PFSK-1 (cell line): ENCODE measurements at regions not wholly inside any gene's neighbourhood (a gene's known extent, or its start where the extent isn't known, plus 50 kb on each side); places are given as distances from the start of the nearest gene placed in this dataset.

ENCODE experiments used
- FOXP2 ChIP-seq: optimal IDR thresholded peaks from 2 replicates; pipeline ENCODE3; 2011; ENCODE audit warnings: borderline replicate concordance, control low read depth, inconsistent platforms; ENCODE audit not compliant: insufficient read depth; ENCODE audit errors: extremely low read length, extremely low read depth
- POLR2AphosphoS5 ChIP-seq: IDR thresholded peaks from 2 replicates; pipeline ENCODE4 v1.6.1; 2012; ENCODE audit warnings: low read depth, mild to moderate bottlenecking, control low read depth, low read length, moderate library complexity
- SIN3A ChIP-seq: IDR thresholded peaks from 2 replicates; pipeline ENCODE4 v1.6.1; 2012; ENCODE audit warnings: mild to moderate bottlenecking, low read length, moderate library complexity, borderline replicate concordance; ENCODE audit not compliant: insufficient read depth
- TAF1 ChIP-seq: IDR thresholded peaks from 2 replicates; pipeline ENCODE4 v1.6.1; 2012; ENCODE audit warnings: low read length, control low read depth, borderline replicate concordance; ENCODE audit not compliant: insufficient read depth
- TF ChIP-seq, protein P1 (sequence below), 2 experiments: IDR thresholded peaks; 2 replicates each; pipeline versions ENCODE4 v1.6.1 to v1.8.0; 2011 to 2012; ENCODE audit warnings: low read depth in 2 of 2, low read length in 2 of 2, control low read depth in 1 of 2, inconsistent platforms in 1 of 2, mild to moderate bottlenecking in 1 of 2, moderate library complexity in 1 of 2; ENCODE audit not compliant: insufficient read depth in 1 of 2

GRCh38 chr7:16091701-16092310 is 329.5 kb downstream of the CRPPA start:
- TF ChIP-seq, protein P1, sequence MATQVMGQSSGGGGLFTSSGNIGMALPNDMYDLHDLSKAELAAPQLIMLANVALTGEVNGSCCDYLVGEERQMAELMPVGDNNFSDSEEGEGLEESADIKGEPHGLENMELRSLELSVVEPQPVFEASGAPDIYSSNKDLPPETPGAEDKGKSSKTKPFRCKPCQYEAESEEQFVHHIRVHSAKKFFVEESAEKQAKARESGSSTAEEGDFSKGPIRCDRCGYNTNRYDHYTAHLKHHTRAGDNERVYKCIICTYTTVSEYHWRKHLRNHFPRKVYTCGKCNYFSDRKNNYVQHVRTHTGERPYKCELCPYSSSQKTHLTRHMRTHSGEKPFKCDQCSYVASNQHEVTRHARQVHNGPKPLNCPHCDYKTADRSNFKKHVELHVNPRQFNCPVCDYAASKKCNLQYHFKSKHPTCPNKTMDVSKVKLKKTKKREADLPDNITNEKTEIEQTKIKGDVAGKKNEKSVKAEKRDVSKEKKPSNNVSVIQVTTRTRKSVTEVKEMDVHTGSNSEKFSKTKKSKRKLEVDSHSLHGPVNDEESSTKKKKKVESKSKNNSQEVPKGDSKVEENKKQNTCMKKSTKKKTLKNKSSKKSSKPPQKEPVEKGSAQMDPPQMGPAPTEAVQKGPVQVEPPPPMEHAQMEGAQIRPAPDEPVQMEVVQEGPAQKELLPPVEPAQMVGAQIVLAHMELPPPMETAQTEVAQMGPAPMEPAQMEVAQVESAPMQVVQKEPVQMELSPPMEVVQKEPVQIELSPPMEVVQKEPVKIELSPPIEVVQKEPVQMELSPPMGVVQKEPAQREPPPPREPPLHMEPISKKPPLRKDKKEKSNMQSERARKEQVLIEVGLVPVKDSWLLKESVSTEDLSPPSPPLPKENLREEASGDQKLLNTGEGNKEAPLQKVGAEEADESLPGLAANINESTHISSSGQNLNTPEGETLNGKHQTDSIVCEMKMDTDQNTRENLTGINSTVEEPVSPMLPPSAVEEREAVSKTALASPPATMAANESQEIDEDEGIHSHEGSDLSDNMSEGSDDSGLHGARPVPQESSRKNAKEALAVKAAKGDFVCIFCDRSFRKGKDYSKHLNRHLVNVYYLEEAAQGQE (IDR thresholded peaks at IDR 0.05; ENCODE audit: insufficient read depth in 1 of 2, low read depth in 2 of 2, low read length in 2 of 2), result no peak
- TF ChIP-seq TAF1 (no peak), FOXP2 (no peak), POLR2AphosphoS5 (no peak), SIN3A (no peak)

- TF ChIP-seq, protein P1 (IDR thresholded peaks at IDR 0.05; ENCODE audit: insufficient read depth in 1 of 2, low read depth in 2 of 2, low read length in 2 of 2), result no peak
- TF ChIP-seq TAF1 (no peak), SIN3A (no peak), FOXP2 (no peak), POLR2AphosphoS5 (no peak)
Observed at GRCh38 chr7:16089801-16090200, 331.5 kb downstream of the CRPPA start.

DNA sequence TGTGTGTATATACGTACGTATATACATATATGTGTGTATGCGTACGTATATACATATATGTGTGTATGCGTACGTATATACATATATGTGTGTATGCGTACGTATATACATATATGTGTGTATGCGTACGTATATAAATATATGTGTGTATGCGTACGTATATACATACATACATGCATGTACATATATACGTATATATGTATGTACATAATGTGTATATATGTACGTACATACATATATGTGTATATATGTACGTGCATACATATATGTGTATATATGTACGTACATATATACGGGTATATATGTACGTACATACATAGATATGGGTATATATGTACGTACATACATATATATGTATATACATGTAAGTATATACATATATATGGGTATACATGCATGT is 332.1 kb downstream of the CRPPA start:
- TF ChIP-seq, protein P1 (IDR thresholded peaks at IDR 0.05; ENCODE audit: insufficient read depth in 1 of 2, low read depth in 2 of 2, low read length in 2 of 2), result no peak
- TF ChIP-seq POLR2AphosphoS5, result no peak
- no peak for TF ChIP-seq SIN3A
- no peak for TF ChIP-seq TAF1
- no peak for TF ChIP-seq FOXP2

DNA sequence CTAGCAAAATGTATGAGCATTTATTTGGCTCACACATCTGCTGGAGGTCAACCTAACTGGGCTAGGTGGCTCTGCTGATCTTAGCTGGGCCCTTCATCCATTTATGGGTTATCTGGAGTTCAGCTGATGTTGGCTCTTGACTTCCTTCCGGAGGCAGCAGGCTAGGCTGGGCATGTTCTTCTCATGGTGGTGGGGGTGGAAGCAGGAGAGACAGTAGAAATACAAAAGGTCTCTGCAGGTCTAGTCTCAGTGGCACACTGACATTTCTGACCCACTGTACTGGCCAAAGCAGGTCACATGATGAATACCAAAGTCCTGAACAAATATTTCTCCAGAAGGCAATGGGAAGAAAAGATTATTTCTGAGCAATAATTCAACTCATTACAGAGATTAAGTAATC is 334.6 kb downstream of the CRPPA start:
- TF ChIP-seq TAF1 (no peak), SIN3A (no peak), FOXP2 (no peak), POLR2AphosphoS5 (no peak)
- TF ChIP-seq, protein P1 (IDR thresholded peaks at IDR 0.05; ENCODE audit: insufficient read depth in 1 of 2, low read depth in 2 of 2, low read length in 2 of 2), result no peak

DNA sequence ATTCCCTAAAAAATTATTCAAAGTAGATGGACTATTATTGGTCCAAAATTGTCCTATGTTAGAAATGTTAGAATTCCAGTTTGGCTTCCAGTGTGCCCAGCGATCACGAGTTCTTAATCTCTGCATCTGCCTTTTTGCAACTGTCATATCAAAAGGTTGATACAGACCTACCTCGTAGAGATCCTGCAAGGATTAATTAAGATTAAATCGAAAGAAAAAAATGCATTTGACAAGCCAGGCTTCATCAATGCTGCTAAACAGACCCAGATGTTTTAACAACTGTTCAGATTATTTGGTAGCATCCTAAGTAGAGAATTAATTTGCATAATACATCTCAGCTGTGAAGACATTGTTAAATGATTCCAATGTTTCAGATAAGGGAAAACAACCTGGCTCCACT is 336.5 kb downstream of the CRPPA start:
- TF ChIP-seq TAF1, result no peak
- no peak for TF ChIP-seq FOXP2
- TF ChIP-seq POLR2AphosphoS5, result no peak
- no peak for TF ChIP-seq SIN3A
- TF ChIP-seq, protein P1 (IDR thresholded peaks at IDR 0.05; ENCODE audit: insufficient read depth in 1 of 2, low read depth in 2 of 2, low read length in 2 of 2), result no peak
